HG03354 (cell line): ENCODE measurements at regions not wholly inside any gene's neighbourhood (a gene's known extent, or its start where the extent isn't known, plus 50 kb on each side); places are given as distances from the start of the nearest gene placed in this dataset.

Experiments
- ATAC-seq: cut with Tn5 transposase; IDR thresholded peaks from one replicate; pipeline ENCODE4 v1.9.1; 2021; ENCODE audit warnings: mild to moderate bottlenecking; ENCODE audit not compliant: unreplicated experiment, poor library complexity, severe bottlenecking

DNA sequence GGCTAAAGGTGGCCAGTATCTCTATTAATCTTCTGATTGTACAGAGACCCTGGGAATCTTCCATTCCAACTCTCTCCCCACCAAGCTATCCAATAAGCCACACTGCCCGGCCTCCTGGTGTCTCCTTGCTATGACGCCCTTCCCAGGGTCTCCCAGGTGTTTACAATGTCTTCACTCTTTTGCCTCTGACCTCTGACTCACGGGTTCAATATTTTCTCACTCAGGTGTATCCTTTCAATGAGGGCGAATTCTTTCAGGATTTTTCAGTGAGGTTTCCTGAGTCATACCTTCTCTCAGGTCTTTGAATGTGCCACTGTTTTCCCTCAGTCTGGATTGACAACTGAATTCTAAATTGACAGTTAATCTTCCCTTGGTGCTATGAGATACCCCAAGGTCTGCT lies 53.7 kb upstream of the IRX4 start:
- no peak for ATAC-seq

DNA sequence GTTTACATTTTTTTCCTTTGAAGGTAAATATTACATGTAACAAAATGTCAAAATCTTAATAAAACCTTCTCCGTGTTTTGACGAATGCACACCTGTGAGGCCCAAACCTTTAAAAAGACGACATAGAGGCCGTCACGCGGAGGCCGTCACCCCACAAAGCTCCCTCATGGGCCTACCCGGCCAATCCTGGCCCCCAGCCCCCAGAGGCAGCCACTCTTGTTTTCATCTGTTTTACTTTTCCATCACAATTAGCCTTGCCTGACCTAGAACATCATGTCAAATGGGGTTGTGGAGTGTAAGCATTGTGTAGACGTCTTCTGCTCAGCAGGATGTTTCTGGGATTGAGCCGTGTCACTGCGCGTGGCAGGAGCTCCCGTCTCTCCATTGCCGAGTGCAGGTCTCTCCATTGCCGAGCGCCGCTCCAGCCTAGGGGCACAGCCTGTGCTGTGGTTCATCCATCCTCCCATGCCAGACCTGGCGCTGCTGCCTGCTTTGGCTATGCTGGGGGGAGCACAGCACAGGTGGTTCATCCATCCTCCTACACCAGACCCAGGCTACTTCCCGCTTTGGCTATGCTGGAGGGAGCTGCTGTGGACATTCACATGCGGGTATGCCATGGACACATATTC lies 52.2 kb upstream of the IRX4 start:
- no peak for ATAC-seq

DNA sequence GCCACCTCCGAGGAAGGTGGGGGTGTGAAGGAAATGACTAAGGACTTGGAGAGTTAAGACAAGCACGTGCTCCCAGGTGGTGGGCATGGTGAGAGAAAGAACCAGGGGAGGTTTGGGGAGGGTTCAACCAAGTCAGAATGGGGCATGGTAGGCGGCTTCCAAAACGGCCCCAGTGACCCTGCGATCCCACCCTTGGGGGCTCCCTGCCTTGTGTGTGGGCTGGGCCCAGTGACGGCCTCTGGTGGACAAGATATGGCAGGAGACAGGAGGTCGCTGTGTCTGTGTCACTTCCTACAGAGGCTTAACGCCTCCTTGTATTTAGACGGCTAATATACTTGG lies 51.3 kb upstream of the IRX4 start:
- ATAC-seq = no peak

GRCh38 chr5:1933364-1934055 lies 50.8 kb upstream of the IRX4 start:
- ATAC-seq = no peak
